GM19397 (cell line): ENCODE measurements at regions not wholly inside any gene's neighbourhood (a gene's known extent, or its start where the extent isn't known, plus 50 kb on each side); places are given as distances from the start of the nearest gene placed in this dataset.

Source experiments
- ATAC-seq: cut with Tn5 transposase; IDR thresholded peaks from one replicate; pipeline ENCODE4 v1.9.1; 2021; ENCODE audit warnings: mild to moderate bottlenecking, moderate library complexity; ENCODE audit not compliant: unreplicated experiment

DNA sequence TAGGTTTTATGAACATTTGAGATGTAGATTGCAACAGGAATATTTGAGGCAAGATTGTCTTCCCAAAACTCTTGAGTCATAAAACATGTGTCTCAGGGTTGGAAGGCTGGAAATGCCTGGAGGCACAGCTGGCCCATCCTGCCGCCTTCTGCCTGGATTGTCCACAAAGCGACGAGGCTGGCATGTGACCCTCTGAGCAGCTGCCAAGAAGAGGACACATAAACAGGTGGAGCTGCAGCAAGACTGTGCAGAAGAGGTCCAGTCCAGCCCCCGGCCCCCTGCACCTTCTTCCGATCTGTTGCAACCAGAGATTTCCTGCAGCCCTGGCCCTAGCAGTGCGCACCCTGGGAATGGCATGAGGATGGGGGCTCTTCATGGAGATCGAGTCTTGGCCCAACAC is 101.9 kb upstream of the BCOR start:
- no peak for ATAC-seq

- ATAC-seq, result no peak
Measured at GRCh38 chrX:40197071-40197470, 99.3 kb upstream of the BCOR start.

GRCh38 chrX:40195368-40195767 is 97.6 kb upstream of the BCOR start:
- no peak for ATAC-seq

- no peak for ATAC-seq
Measured at GRCh38 chrX:40192196-40192595, 94.4 kb upstream of the BCOR start.

DNA sequence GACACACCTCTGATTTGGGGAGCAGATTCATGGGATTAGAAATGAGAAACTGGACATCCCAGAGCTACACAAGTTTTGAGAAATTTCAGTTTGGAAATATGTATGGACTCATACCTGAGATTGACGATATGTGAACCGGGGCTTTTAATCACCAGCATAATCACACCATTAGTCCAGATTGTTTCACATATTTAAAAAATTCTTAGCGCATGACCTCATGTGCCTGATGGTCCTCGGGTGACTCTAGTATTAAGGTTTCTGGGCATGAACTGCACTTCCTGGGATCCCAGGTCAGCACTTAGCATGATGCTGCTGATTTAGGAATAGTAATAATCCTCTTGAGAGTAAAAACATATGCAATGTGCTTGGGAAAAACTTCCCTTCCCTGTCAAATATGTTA is 91.9 kb upstream of the BCOR start:
- no peak for ATAC-seq

GRCh38 chrX:40188573-40189417 is 91.0 kb upstream of the BCOR start:
- no peak for ATAC-seq

DNA sequence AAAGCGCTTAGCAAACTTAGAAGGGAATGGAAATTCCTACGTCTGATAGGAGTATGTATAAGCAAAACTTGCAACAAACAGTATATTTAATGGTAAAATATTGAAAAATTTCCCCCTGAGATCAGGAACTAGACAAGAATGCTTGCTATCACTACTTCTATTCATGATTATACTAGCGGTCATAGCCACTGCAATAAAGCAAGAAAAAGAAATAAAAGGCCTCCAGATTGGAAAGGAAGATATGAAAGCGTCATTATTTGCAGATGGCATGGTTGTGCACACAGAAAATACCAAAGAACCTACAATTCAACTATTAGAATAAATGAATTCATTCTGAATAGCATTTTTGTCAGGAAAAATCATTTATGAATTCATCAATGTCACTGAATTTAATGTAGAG is 87.2 kb upstream of the BCOR start:
- ATAC-seq, result no peak

GRCh38 chrX:40182615-40183014 is 84.9 kb upstream of the BCOR start:
- no peak for ATAC-seq

DNA sequence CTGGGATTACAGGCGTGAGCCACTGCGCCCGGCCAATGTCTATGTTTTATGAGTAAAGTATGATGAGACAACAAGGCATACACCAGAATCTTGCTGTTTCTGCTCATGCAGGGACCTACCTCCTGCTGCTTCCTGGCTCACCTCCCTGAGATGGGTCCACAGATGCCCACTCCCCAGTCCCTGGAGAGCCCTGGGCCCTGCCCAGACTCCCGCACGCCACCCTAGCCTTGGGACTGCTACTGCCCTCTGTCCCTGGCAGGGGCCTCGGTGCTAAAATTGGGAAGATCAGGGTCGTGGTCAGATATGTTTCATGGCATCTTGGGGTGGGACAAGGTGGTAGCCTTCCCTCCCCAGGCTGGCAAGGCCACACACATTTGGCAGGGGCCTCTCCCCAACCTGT is 84.3 kb upstream of the BCOR start:
- ATAC-seq, result no peak

DNA sequence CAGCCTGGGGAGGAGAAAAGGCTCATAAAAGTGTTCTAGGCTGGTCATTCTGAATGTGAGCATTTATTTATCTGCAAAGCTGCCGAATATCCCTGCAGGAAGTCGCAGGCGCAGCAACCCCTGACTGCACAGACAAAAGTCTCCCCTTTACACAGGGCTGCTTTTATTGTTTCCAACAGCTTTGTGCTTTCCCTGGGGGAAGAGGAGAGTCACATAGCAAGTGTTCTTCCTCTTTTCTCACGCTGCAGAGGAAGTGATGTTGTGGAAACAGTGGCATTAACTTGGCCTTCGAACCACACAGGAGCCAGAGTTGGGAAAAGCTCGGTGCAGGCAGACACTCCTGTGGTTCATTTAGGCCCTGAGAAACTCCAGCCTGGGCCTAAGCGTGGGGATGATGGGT is 81.5 kb upstream of the BCOR start:
- no peak for ATAC-seq

GRCh38 chrX:40177942-40178715 is 80.4 kb upstream of the BCOR start:
- no peak for ATAC-seq

GRCh38 chrX:40177489-40177888 is 79.7 kb upstream of the BCOR start:
- no peak for ATAC-seq

DNA sequence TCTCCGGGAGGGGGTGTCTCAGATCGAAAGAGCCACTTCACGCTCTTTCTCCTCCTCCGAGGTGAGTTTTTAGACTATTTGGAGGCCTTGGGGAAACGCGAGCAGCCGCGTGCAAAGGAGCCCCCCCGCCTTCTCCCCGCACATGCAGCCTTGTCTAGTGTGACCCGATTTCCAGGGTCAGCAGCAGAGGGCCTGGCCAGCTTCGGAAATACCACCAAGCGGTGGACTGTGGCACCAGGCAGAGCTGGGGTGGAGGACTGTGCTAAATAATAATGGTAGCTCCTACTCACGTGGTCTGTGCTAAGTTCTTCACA is 79.3 kb upstream of the BCOR start:
- no peak for ATAC-seq

DNA sequence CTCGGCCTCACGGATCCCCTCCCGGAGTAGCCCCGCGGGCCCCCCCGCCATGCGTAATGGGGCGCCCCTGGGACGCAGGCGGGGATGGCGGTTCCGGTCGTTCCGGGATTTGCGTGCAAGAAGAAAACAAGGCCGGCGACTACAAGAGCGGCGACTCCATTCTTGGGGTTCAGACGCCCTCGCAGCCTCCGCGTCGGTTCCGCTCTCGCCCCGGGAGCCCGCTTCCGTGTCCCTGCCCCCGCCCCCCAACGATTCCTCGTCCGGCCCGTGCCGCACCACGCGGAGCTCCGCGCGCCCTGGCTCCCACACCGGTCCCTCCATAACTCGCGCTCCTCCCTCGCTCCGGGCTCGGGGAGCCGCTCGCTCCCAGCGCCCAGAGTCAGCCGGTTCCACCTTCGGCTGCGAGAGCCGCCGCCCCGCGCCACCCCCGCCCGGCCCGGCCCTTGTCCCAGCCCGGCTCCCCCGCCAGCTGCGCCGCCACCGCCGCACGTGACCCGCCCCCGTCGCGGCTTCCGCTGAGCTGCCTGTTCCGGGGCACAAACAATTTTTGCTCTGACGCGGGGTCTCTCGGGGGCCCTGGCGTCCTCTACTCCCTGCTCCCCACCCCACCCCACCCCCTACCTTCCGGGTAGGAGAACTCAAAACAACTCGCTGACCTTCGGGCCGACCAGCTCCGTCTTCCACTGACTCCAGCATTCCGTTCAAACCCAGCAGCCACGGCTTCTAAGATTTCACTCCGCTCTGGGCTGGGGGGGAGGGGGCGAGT is 78.8 kb upstream of the BCOR start:
- peak; percentile 33 for ATAC-seq

DNA sequence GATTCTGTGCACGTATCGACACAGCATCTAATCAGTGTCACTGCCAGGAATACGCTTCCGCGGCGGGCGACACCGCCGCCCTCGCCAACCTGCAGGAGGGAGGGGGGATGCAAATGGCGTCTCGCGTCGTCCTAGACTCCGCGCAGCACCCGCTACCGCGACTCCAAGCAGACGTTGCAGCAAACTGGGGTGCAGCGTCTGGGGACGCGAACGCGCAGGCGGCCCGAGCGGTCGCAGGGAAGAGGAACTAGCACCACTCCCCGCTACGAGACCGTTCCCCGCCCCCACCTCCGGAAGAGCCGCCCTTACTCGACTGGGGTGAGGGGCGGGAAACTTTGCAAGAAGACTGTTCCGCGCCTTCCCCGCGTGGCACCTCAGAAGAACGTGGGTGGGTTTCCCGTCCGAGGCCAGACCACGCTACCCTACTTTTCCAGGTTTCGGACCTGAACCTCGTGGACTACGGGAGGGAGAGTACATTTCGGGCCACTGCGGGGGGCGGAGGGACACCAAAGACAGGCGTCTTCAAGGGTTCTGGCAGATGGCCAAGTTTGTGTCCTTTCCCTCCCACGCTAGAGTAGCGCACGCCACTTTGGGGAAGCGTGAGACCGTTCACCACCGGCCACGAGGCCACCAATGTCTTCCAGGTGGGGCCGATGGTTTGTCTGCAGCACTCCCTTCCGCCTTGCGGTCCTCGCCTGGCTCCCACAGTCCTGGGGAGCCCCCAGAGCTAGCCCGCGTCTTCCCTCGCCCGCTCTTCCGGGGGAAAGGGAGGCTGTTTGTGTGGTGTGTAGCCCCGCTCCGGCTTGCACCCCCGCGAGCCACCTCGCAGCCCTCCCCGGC is 78.0 kb upstream of the BCOR start:
- peak; percentile 44 for ATAC-seq

DNA sequence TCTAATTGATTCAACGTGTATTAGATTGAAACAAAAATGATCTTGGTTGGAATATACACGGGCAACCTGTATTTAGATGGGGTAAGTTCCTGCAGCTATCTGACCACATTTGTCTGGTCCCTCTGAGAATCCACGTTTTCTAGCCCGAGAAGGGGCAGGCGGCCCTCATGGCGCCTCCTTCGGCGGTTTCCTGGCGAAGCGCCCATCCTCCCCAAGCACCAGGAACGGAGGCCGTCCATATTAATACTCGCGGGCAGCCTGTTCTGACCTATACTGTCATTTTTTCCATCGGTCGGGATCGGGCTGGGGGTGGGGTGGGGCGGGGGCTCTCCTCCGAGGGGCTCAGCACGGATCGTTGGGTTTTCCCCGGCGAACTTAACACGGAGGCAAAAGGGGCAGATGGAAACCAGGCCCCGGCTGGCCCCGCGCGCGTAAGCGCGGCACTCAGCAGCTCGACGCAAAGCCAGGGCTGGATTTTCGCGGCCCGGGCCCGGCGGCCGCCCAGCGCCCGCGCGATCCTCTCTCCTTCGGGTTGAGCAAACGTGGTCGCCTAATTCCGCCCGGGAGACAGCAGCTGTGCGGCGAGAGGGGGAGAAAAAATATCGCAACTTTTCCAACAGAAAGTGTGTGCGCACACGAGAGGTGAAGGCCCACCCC is 77.2 kb upstream of the BCOR start:
- ATAC-seq, result no peak

- ATAC-seq, result no peak
Measured at GRCh38 chrX:40174001-40174853, 76.5 kb upstream of the BCOR start.

- ATAC-seq, result no peak
Measured at GRCh38 chrX:40173143-40174000, 75.6 kb upstream of the BCOR start.
